Central memory CD8-positive, alpha-beta T cell (primary cell): ENCODE measurements at regions not wholly inside any gene's neighbourhood (a gene's known extent, or its start where the extent isn't known, plus 50 kb on each side); places are given as distances from the start of the nearest gene placed in this dataset.

Source experiments
- ATAC-seq: fragments of 150-1000 bp; cut with Tn5 transposase; replicated peaks from 2 replicates; pipeline ENCODE4 v1.10.0; 2022; ENCODE audit warnings: mild to moderate bottlenecking, moderate FRiP score, moderate number of reproducible peaks; ENCODE audit not compliant: poor library complexity, severe bottlenecking; ENCODE audit errors: extremely low read depth
- DNase-seq, 2 donors: peaks; one replicate each; pipeline ENCODE4 v3.0.0; 2021; ENCODE audit warnings: low spot score in 2 of 2
- H3K27ac Mint-ChIP-seq: one replicate; pipeline ENCODE4 v1.8.0; 2022; ENCODE audit warnings: low read depth, mild to moderate bottlenecking, moderate library complexity, mixed read lengths
- H3K27me3 Mint-ChIP-seq: one replicate; pipeline ENCODE4 v1.8.0; 2022; ENCODE audit warnings: mixed read lengths
- H3K36me3 Mint-ChIP-seq: one replicate; pipeline ENCODE4 v1.8.0; 2022; ENCODE audit warnings: mild to moderate bottlenecking, moderate library complexity, mixed read lengths; ENCODE audit not compliant: insufficient read depth
- H3K4me1 Mint-ChIP-seq: one replicate; pipeline ENCODE4 v1.8.0; 2022; ENCODE audit warnings: mixed read lengths
- H3K4me3 Mint-ChIP-seq: one replicate; pipeline ENCODE4 v1.8.0; 2022; ENCODE audit warnings: mild to moderate bottlenecking, moderate library complexity, mixed read lengths
- H3K9me3 Mint-ChIP-seq: one replicate; pipeline ENCODE4 v1.8.0; 2022; ENCODE audit warnings: mixed read lengths

DNA sequence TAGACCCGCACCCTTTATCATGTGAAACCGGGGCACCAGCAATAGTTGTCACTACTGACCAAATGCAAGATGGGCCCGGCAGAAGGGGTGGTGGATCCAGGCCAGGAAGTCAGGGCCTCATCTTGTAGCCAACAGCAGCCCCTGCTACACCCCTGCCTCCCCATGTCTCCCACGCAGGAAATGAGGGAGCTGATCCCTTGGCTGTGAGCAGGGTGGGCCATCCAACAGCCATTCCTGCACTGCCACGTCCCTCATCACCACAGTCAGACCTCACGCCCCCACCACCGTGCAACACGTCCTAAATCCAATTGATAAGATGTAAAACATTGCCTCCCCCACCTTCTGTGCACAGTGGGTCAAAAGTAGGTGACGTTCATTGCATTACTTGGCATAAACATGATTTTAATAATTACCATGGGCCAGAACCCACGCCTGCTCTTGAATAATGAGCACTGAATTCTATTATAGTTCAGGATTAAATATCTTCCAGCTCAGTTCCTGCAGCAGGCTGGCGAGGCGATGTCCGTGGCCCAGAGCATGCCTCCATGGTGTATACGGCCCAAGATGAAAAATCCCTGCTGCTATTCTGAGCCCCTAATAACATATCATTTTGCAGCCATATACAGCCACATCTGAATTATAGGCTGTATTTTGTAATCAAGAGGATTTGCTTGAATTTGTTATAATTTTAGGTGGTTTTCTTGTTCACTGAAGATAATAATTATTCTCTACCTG, 1373.8 kb downstream of the BRD1 start:
- no peak overlapping the region for H3K27ac Mint-ChIP-seq
- peaks cover 5% of the 10 kb centered on the region for H3K36me3 Mint-ChIP-seq
- H3K27me3 Mint-ChIP-seq = peaks cover 61% of the 10 kb centered on the region
- ATAC-seq (no peak), DNase-seq (no peak)
- H3K9me3 Mint-ChIP-seq = no peaks in the 10 kb centered on the region
- no peaks in the 10 kb centered on the region for H3K4me1 Mint-ChIP-seq
- H3K4me3 Mint-ChIP-seq = no peak overlapping the region

DNA sequence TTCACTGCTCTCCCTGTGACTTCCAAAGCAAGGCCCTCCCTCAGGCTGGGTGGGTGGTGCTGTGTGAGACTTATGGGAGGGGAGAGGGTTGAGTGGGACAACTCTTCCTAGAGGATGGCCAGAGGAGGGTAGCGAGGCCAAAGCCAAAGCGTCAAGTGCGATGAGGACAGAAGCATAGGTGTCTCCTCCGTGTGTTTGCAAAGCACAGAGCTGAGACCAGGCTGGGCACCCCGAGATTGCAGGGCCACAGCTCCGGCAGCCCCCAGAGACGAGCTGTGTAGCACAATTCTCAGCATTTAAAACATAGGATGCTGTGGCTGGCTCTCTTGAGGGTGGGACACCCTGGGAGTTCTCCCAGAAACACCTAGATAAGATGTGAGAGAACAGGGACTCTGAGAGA, 1374.5 kb downstream of the BRD1 start:
- no peak overlapping the region for H3K27ac Mint-ChIP-seq
- no peaks in the 10 kb centered on the region for H3K4me1 Mint-ChIP-seq
- H3K4me3 Mint-ChIP-seq = no peak overlapping the region
- H3K36me3 Mint-ChIP-seq = peaks cover 5% of the 10 kb centered on the region
- ATAC-seq = no peak
- DNase-seq = no peak
- no peaks in the 10 kb centered on the region for H3K9me3 Mint-ChIP-seq
- peaks cover 61% of the 10 kb centered on the region for H3K27me3 Mint-ChIP-seq

DNA sequence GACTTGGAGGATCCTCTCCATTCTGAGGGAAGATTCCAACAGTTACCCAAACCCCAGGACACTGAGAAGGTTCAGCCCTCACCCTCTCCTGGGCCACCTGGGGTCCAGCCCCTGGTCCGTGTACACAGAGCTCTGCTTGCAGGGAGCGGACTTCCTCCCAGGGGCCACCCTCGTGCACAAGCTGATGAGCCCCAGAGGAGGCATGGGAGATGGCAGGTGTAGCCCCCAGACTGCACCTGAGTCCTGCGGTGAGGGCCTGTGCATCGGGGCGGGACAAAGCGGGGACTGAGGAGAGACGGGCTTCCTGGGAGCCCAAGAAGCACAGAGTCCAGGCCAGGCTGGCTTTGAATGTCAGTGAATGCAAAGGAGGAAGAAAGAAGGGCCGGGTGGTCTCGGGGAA, 1374.9 kb downstream of the BRD1 start:
- DNase-seq (no peak), ATAC-seq (no peak)
- Mint-ChIP-seq H3K36me3 (peaks cover 5% of the 10 kb centered on the region), H3K4me3 (no peak overlapping the region), H3K27me3 (peaks cover 57% of the 10 kb centered on the region), H3K9me3 (no peaks in the 10 kb centered on the region), H3K27ac (no peak overlapping the region), H3K4me1 (no peaks in the 10 kb centered on the region)

DNA sequence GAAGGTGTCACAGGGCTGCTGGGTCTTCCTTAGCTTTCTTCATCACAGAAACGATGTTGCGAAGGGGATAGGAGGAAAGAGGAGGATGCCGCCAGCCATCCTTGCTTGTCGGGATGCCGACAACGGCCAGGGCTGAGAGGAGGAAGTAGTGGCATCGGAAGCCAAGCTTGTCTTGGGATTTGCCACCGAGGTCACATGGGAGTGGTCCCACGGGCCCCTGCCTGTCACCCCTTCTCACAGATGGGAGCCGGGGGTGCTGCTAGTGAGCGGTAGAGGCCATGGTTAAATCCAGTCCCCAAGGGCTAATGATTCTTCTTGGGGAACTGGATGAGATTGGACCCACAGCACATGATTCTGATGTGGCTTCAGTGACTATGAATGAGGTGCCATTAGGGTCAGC, 1375.8 kb downstream of the BRD1 start:
- ATAC-seq (no peak), DNase-seq (no peak)
- no peaks in the 10 kb centered on the region for H3K9me3 Mint-ChIP-seq
- H3K27me3 Mint-ChIP-seq = peaks cover 50% of the 10 kb centered on the region
- no peaks in the 10 kb centered on the region for H3K4me1 Mint-ChIP-seq
- H3K27ac Mint-ChIP-seq = no peak overlapping the region
- no peak overlapping the region for H3K4me3 Mint-ChIP-seq
- H3K36me3 Mint-ChIP-seq = peaks cover 5% of the 10 kb centered on the region

DNA sequence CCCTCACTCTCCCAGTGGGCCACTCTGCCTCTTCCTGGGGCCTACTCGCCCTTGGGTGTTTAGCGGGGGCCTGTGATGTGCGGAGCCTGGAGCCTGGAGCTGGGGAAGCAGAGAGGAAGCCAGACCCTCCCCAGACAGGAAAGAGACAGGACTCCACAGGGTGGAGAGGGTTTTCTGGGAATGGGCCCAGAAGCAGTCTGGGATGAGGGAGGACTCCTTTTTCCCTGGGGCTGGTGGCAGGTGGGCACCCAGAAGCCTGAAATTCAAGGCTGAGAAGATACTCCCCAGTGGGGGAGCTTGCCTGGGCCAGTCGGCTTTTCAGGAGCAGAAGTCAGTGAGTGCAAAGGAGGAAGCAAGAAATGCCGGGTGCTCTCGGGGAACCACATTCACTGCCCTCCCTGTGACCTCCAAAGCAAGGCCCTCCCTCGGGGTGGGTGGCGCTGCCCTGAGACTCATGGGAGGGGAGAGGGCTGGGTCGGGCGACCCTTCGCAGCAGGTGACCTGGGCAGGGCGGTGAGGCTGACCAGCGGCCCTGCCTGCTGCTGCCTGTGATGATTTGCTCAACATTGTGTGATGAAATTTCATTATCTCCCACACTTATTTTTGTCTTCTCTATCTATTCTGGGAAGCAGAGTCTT, 1377.4 kb downstream of the BRD1 start:
- no peak overlapping the region for H3K4me3 Mint-ChIP-seq
- no peaks in the 10 kb centered on the region for H3K9me3 Mint-ChIP-seq
- H3K27ac Mint-ChIP-seq = no peak overlapping the region
- no peaks in the 10 kb centered on the region for H3K4me1 Mint-ChIP-seq
- DNase-seq = no peak
- H3K27me3 Mint-ChIP-seq = peaks cover 34% of the 10 kb centered on the region
- peaks cover 5% of the 10 kb centered on the region for H3K36me3 Mint-ChIP-seq
- no peak for ATAC-seq

DNA sequence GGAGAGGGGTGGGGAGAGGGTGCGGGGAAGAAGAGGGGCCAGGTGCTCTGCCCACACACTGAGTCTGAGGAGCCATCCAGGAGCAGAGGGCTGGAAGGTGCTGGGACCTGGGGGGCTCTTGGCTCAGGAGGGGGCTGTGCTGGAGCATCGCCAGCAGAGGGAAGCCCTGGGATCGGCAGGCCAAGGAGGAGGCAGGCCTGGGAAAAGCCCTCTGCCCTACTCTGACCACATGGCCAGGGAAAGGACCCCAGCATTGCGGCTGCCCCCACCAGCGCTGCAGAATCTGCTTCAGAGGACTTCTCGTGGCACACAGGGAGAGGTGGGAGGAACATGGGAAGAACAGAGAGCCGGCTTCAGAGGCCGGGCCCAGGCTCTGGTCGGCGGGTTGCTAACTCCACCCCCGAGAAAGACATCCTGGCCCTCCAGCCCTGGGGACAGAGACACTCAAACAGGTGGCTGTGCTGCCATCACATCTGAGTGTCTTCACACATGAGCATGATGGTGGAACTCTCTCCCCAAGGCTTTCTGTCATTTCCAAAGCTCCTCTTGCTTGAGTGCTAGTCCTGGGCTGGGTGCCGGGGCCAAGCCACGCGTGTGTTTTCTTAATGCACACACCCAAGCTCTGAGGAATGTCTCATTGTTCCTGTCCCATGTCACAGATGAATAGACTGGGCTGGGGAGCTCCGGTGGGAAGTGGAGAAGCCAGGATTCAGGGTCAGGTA, 1378.0 kb downstream of the BRD1 start:
- no peaks in the 10 kb centered on the region for H3K9me3 Mint-ChIP-seq
- no peaks in the 10 kb centered on the region for H3K4me1 Mint-ChIP-seq
- peaks cover 27% of the 10 kb centered on the region for H3K27me3 Mint-ChIP-seq
- ATAC-seq (no peak), DNase-seq (no peak)
- H3K4me3 Mint-ChIP-seq = no peak overlapping the region
- H3K27ac Mint-ChIP-seq = no peak overlapping the region
- peaks cover 3% of the 10 kb centered on the region for H3K36me3 Mint-ChIP-seq

DNA sequence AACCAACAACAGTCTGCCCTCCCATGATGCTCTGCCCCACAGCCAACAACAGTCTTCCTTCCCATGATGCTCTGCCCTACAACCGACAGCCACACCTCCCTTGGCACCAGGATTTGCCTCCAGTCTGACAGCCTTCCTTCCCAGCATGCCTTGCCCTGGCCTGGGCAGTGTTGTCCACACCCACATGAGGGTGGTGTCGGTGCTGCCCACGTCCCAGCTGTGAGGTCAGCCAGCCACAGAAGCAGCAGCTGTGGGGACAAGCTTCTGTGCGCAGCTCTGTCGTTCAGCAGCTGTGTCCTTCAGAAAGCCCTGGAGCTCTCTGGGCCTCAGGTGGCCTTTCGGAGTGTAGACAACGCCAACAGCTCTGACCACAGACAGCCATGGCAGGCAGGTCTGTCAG, 1378.9 kb downstream of the BRD1 start:
- Mint-ChIP-seq H3K36me3 (peaks cover 3% of the 10 kb centered on the region), H3K4me3 (no peak overlapping the region), H3K9me3 (no peaks in the 10 kb centered on the region), H3K27ac (no peak overlapping the region), H3K27me3 (peaks cover 19% of the 10 kb centered on the region), H3K4me1 (no peaks in the 10 kb centered on the region)
- DNase-seq (no peak), ATAC-seq (no peak)

DNA sequence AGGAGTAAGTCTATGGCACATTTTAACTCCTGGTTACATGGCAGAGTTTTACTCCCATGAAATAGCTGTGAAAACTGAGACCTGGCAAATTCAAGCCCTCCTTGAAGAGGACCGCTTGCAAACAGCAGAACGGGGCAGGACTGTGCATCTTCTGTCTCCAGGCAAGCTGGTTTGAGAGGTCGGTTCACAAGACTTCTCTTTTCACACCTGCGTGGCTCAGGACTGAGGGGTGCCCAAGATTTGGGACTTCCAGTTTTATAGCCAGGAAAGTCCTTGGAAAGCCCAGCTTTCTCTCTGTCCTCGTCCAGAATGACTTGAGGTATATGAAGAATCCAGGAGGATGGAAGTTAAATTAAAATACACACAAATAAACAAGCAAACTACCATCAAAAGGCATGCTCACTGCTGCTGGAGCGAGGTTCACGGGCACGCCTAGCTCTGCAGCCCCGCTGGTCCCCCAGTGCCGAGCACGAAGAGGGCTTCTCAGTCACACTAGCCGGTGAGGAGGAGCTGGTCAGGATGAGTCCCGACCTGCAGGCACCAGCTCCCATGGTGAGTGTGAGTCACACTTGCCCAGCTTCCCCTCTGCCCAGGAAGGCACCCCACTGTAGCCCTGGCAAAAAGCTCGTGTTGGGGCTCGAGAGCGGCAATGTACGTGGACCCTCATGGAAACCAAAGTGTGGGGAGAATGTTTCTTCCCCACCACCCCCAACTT, 1382.4 kb downstream of the BRD1 start:
- no peaks in the 10 kb centered on the region for H3K27me3 Mint-ChIP-seq
- no peaks in the 10 kb centered on the region for H3K4me1 Mint-ChIP-seq
- no peaks in the 10 kb centered on the region for H3K9me3 Mint-ChIP-seq
- DNase-seq (no peak), ATAC-seq (no peak)
- no peak overlapping the region for H3K4me3 Mint-ChIP-seq
- peaks cover 2% of the 10 kb centered on the region for H3K36me3 Mint-ChIP-seq
- no peak overlapping the region for H3K27ac Mint-ChIP-seq

DNA sequence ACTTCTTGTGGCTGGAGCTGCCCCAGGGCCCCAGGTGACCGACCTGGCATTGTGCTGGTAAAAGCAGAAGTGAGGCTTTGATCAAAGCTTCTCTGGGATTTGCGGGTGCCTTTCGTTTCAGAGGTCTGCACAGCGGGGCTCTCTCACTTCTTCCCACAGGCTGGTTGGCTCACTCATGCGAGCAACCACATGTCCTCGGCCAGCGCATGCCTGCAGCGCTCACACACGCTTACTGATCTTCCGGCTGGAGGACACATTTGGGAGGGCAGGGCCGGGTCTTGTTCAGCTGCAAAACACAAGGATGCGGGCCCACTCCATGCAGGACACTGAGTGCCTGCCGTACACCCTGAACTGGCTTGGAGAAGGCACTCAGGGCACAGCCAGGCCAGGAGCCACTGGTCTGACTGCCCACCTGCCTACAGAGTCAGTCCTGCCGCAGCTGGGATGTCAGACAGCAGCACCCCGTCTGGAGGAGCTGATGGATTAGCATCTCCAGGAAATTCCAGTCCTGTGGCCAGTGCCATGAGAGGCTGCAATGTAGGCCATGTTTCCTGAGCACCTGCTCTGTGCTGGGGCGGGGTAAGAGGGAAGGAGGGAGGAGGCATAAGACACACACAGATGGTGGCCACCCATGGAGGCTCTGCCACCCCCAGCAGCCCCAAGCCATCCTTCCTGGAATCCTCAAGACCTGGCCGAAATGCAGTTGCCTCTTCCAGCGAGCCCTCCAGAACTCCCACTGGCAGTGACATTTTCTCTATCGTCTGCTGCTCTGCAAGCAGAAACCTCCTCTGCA, 1383.2 kb downstream of the BRD1 start:
- H3K9me3 Mint-ChIP-seq = no peaks in the 10 kb centered on the region
- peaks cover 2% of the 10 kb centered on the region for H3K36me3 Mint-ChIP-seq
- ATAC-seq = no peak
- no peaks in the 10 kb centered on the region for H3K4me1 Mint-ChIP-seq
- H3K27ac Mint-ChIP-seq = no peak overlapping the region
- H3K4me3 Mint-ChIP-seq = no peak overlapping the region
- DNase-seq = no peak
- H3K27me3 Mint-ChIP-seq = no peaks in the 10 kb centered on the region

DNA sequence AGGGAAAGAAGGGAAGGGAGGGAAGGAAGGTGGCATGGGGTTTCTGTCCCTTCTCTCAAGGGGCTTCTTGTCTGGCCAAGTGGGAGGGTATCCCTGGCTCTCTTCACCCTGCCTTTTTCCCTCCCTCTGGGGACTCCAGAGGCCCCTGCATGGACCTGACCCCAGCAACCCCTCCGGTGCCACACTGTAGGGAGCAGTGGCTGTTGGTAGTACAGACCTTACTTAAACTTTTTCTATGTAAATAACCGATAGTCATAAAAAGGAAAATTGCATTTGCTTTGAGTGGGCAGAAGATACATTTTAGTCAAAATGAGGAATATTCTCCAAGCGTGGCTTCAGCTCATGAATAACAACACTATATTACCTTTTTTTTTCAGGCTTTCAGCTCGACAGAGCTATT, 1384.0 kb downstream of the BRD1 start:
- no peak for DNase-seq
- ATAC-seq = no peak
- Mint-ChIP-seq H3K9me3 (no peaks in the 10 kb centered on the region), H3K36me3 (peaks cover 2% of the 10 kb centered on the region), H3K4me1 (no peaks in the 10 kb centered on the region), H3K27me3 (no peaks in the 10 kb centered on the region), H3K4me3 (no peak overlapping the region), H3K27ac (no peak overlapping the region)

DNA sequence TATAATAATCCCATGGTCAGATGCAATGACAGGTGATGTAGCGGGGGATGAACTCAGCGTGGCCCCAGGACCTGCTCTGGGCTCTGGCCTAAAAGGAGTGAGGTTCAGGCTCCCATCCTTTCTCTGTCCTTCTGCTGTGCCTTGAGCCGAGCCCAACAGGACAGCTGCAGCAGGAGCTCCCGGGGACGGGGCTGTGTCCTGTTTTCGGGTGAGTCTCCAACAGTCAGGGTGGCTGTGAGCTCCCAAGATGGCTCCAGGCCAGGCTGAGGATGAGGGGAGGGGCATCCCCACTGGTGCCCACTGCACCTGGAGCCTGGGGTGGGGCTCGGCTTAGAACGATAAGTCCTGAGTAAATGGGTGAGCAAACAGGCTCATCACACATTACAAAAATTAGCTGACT, 1385.0 kb downstream of the BRD1 start:
- H3K9me3 Mint-ChIP-seq = no peaks in the 10 kb centered on the region
- H3K4me3 Mint-ChIP-seq = no peak overlapping the region
- DNase-seq = no peak
- no peaks in the 10 kb centered on the region for H3K4me1 Mint-ChIP-seq
- H3K27me3 Mint-ChIP-seq = no peaks in the 10 kb centered on the region
- H3K36me3 Mint-ChIP-seq = peaks cover 2% of the 10 kb centered on the region
- no peak for ATAC-seq
- no peak overlapping the region for H3K27ac Mint-ChIP-seq

DNA sequence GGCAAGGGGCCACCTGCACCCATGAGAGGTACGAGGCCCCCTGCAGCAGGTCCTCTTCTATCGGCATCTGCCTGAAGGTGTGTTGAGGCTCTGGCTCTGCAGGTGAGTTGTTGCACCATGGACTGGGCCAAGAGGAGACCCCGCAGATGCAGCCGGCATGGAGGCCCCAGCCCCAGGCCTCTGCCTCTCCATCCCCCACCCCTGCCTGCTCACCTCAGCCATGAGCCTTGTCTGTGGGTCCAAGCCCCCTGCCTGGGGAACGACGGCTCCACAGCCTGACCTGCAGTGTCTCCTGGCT, 1386.2 kb downstream of the BRD1 start:
- no peak for ATAC-seq
- no peak for DNase-seq
- Mint-ChIP-seq H3K27ac (no peak overlapping the region), H3K4me1 (no peaks in the 10 kb centered on the region), H3K4me3 (no peak overlapping the region), H3K36me3 (peaks cover 2% of the 10 kb centered on the region), H3K9me3 (no peaks in the 10 kb centered on the region), H3K27me3 (no peaks in the 10 kb centered on the region)
